ENCODE measurements at regions not wholly inside any gene's neighbourhood (a gene's known extent, or its start where the extent isn't known, plus 50 kb on each side); places are given as distances from the start of the nearest gene placed in this dataset.

DNA sequence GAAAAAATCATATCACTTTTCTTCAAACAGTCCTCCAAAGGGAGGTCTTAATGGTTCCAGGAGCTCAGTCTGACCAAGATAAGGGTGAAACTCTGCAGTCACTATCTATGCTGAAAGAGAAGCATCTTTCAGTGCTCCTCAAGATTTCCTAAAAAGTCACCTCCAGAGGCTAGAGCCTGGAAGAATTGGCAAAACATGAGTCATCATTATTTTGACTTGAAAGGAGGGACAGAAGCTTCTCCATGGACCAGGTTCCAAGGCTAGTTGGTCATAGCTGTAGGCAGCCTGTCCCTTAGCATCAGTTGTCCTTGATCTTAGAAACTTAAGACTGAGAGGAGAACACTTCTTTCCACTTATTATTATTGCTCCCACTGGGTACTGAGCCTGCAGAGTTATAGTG lies 219.0 kb upstream of the ASIC2 start:
- TF ChIP-seq, protein P1, sequence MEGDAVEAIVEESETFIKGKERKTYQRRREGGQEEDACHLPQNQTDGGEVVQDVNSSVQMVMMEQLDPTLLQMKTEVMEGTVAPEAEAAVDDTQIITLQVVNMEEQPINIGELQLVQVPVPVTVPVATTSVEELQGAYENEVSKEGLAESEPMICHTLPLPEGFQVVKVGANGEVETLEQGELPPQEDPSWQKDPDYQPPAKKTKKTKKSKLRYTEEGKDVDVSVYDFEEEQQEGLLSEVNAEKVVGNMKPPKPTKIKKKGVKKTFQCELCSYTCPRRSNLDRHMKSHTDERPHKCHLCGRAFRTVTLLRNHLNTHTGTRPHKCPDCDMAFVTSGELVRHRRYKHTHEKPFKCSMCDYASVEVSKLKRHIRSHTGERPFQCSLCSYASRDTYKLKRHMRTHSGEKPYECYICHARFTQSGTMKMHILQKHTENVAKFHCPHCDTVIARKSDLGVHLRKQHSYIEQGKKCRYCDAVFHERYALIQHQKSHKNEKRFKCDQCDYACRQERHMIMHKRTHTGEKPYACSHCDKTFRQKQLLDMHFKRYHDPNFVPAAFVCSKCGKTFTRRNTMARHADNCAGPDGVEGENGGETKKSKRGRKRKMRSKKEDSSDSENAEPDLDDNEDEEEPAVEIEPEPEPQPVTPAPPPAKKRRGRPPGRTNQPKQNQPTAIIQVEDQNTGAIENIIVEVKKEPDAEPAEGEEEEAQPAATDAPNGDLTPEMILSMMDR (IDR thresholded peaks at IDR 0.05), result no peak
- TF ChIP-seq POLR2A (IDR thresholded peaks at IDR 0.05), result no peak
